Osteocyte (in vitro differentiated cells): ENCODE measurements at regions not wholly inside any gene's neighbourhood (a gene's known extent, or its start where the extent isn't known, plus 50 kb on each side); places are given as distances from the start of the nearest gene placed in this dataset.

Experiments used
- DNase-seq: peaks from one replicate; pipeline ENCODE4 v3.0.0; 2021; ENCODE audit warnings: mixed read lengths; ENCODE audit not compliant: unreplicated experiment; ENCODE audit errors: extremely low spot score
- H3K27ac Mint-ChIP-seq: one replicate; pipeline ENCODE4 v1.8.0; 2021; ENCODE audit warnings: mild to moderate bottlenecking, mixed read lengths; ENCODE audit not compliant: unreplicated experiment
- H3K27me3 Mint-ChIP-seq: one replicate; pipeline ENCODE4 v1.8.0; 2021; ENCODE audit warnings: mixed read lengths; ENCODE audit not compliant: unreplicated experiment
- H3K36me3 Mint-ChIP-seq: one replicate; pipeline ENCODE4 v1.8.0; 2021; ENCODE audit warnings: mixed read lengths; ENCODE audit not compliant: unreplicated experiment
- H3K4me1 Mint-ChIP-seq: one replicate; pipeline ENCODE4 v1.8.0; 2021; ENCODE audit warnings: mixed read lengths; ENCODE audit not compliant: unreplicated experiment
- H3K4me3 Mint-ChIP-seq: one replicate; pipeline ENCODE4 v1.8.0; 2021; ENCODE audit warnings: mild to moderate bottlenecking, moderate library complexity, mixed read lengths; ENCODE audit not compliant: unreplicated experiment
- H3K9me3 Mint-ChIP-seq: one replicate; pipeline ENCODE4 v1.8.0; 2021; ENCODE audit warnings: mixed read lengths; ENCODE audit not compliant: unreplicated experiment
- CTCF ChIP-seq: fragments of 200-600 bp; sonication (generic); IDR thresholded peaks from 2 replicates; pipeline ENCODE4 v1.5.0; 2021; ENCODE audit warnings: antibody characterized with exemption, mild to moderate bottlenecking, moderate library complexity

- Mint-ChIP-seq H3K4me3 (no peak overlapping the region), H3K27me3 (no peaks in the 10 kb centered on the region), H3K9me3 (peaks cover 5% of the 10 kb centered on the region), H3K4me1 (peaks cover 35% of the 10 kb centered on the region), H3K27ac (no peak overlapping the region), H3K36me3 (no peaks in the 10 kb centered on the region)
- TF ChIP-seq CTCF: no peak
- no peak for DNase-seq
Measured at GRCh38 chr3:30400926-30401325, 205.5 kb upstream of the TGFBR2 start.

- no peak overlapping the region for H3K4me3 Mint-ChIP-seq
- no peak for DNase-seq
- peaks cover 36% of the 10 kb centered on the region for H3K4me1 Mint-ChIP-seq
- peaks cover 5% of the 10 kb centered on the region for H3K9me3 Mint-ChIP-seq
- no peaks in the 10 kb centered on the region for H3K36me3 Mint-ChIP-seq
- H3K27ac Mint-ChIP-seq: no peak overlapping the region
- no peaks in the 10 kb centered on the region for H3K27me3 Mint-ChIP-seq
- no peak for TF ChIP-seq CTCF
Measured at GRCh38 chr3:30401971-30402370, 204.4 kb upstream of the TGFBR2 start.

- Mint-ChIP-seq H3K4me3 (no peak overlapping the region), H3K9me3 (peaks cover 5% of the 10 kb centered on the region), H3K27me3 (no peaks in the 10 kb centered on the region)
Measured at GRCh38 chr3:30407651-30408050, 198.8 kb upstream of the TGFBR2 start.

GRCh38 chr3:30408105-30408557, 198.3 kb upstream of the TGFBR2 start:
- no peak for DNase-seq
- Mint-ChIP-seq H3K27me3 (no peaks in the 10 kb centered on the region), H3K9me3 (peaks cover 5% of the 10 kb centered on the region), H3K36me3 (peaks cover 3% of the 10 kb centered on the region), H3K27ac (peak overlapping the region; percentile 79), H3K4me3 (no peak overlapping the region), H3K4me1 (peaks cover 29% of the 10 kb centered on the region)
- peak; percentile 42 for TF ChIP-seq CTCF

More at GRCh38 chr3:30407651-30408050, 198.8 kb upstream of the TGFBR2 start:
- DNase-seq: no peak
- peaks cover 32% of the 10 kb centered on the region for H3K4me1 Mint-ChIP-seq
- peak overlapping the region; percentile 79 for H3K27ac Mint-ChIP-seq
- no peak for TF ChIP-seq CTCF
- H3K36me3 Mint-ChIP-seq: peaks cover 3% of the 10 kb centered on the region

GRCh38 chr3:30418443-30418842, 188.0 kb upstream of the TGFBR2 start:
- H3K4me1 Mint-ChIP-seq: peaks cover 25% of the 10 kb centered on the region
- no peak for TF ChIP-seq CTCF
- H3K4me3 Mint-ChIP-seq: no peak overlapping the region
- H3K27me3 Mint-ChIP-seq: no peaks in the 10 kb centered on the region
- H3K27ac Mint-ChIP-seq: no peak overlapping the region
- H3K36me3 Mint-ChIP-seq: peaks cover 3% of the 10 kb centered on the region
- peaks cover 6% of the 10 kb centered on the region for H3K9me3 Mint-ChIP-seq
- DNase-seq: no peak
